ENCODE measurements at regions not wholly inside any gene's neighbourhood (a gene's known extent, or its start where the extent isn't known, plus 50 kb on each side); places are given as distances from the start of the nearest gene placed in this dataset.

GRCh38 chr1:208648146-208648545, 404.0 kb upstream of the PLXNA2 start:
- no peak for DNase-seq

GRCh38 chr1:208652296-208653160, 408.3 kb upstream of the PLXNA2 start:
- peak; percentile 76 for DNase-seq

- DNase-seq = no peak
These were observed 409.2 kb upstream of the PLXNA2 start for GRCh38 chr1:208653426-208653825.

GRCh38 chr1:208654241-208654640, 410.1 kb upstream of the PLXNA2 start:
- peak; percentile 15 for DNase-seq

GRCh38 chr1:208665936-208666335, 421.8 kb upstream of the PLXNA2 start:
- DNase-seq = no peak

GRCh38 chr1:208668991-208669390, 424.8 kb upstream of the PLXNA2 start:
- DNase-seq = no peak

- DNase-seq = no peak
These were observed 426.6 kb upstream of the PLXNA2 start for GRCh38 chr1:208670778-208671177.

- no peak for DNase-seq
These were observed 437.9 kb upstream of the PLXNA2 start for GRCh38 chr1:208681878-208682663.

- no peak for DNase-seq
These were observed 438.5 kb upstream of the PLXNA2 start for GRCh38 chr1:208682664-208683013.

GRCh38 chr1:208683141-208683540, 439.0 kb upstream of the PLXNA2 start:
- DNase-seq = no peak

- no peak for DNase-seq
These were observed 440.0 kb upstream of the PLXNA2 start for GRCh38 chr1:208684192-208684591.

- no peak for DNase-seq
These were observed 442.4 kb upstream of the PLXNA2 start for GRCh38 chr1:208686592-208686991.

- DNase-seq = no peak
These were observed 444.6 kb upstream of the PLXNA2 start for GRCh38 chr1:208688656-208689315.

GRCh38 chr1:208691012-208691411, 446.8 kb upstream of the PLXNA2 start:
- no peak for DNase-seq

- DNase-seq = no peak
These were observed 465.8 kb upstream of the PLXNA2 start for GRCh38 chr1:208709981-208710380.

GRCh38 chr1:208714323-208714722, 470.1 kb upstream of the PLXNA2 start:
- no peak for DNase-seq

- no peak for DNase-seq
These were observed 473.3 kb upstream of the PLXNA2 start for GRCh38 chr1:208717525-208717924.

GRCh38 chr1:208722592-208722991, 478.4 kb upstream of the PLXNA2 start:
- no peak for DNase-seq

- DNase-seq = no peak
These were observed 479.9 kb upstream of the PLXNA2 start for GRCh38 chr1:208724079-208724478.

- no peak for DNase-seq
These were observed 484.6 kb upstream of the PLXNA2 start for GRCh38 chr1:208728815-208729214.

- no peak for DNase-seq
These were observed 488.0 kb upstream of the PLXNA2 start for GRCh38 chr1:208731981-208732821.

- DNase-seq = no peak
These were observed 493.0 kb upstream of the PLXNA2 start for GRCh38 chr1:208737161-208737560.

GRCh38 chr1:208737922-208738321, 493.7 kb upstream of the PLXNA2 start:
- DNase-seq = no peak

Measured in NCI-H1694 treated with DMSO at 0.1 percent for 48 hours (cell line).